ENCODE measurements at regions not wholly inside any gene's neighbourhood (a gene's known extent, or its start where the extent isn't known, plus 50 kb on each side); places are given as distances from the start of the nearest gene placed in this dataset.
A peak's percentile ranks its signal among the peaks of the same experiment; 100 is the strongest.

DNA sequence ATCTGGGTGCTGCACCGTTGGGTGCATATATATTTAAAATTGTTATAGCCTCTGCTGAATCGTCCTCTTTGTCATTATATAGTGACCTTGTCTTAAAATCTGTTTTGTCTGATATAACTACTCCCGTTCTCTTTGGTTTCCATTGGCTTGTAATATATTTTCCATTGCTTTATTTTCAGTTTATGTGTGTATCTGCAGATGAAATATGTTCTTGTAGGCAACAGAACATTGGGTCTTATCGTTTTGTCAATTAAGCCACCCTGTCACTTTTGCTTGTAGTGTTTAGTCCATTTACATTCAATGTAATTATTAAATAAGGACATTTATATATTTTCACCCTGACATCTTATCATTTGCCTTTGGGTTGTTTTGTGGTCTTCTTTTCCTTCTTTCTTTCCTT is 933.9 kb downstream of the EPHA7 start:
- TF ChIP-seq, protein P1, sequence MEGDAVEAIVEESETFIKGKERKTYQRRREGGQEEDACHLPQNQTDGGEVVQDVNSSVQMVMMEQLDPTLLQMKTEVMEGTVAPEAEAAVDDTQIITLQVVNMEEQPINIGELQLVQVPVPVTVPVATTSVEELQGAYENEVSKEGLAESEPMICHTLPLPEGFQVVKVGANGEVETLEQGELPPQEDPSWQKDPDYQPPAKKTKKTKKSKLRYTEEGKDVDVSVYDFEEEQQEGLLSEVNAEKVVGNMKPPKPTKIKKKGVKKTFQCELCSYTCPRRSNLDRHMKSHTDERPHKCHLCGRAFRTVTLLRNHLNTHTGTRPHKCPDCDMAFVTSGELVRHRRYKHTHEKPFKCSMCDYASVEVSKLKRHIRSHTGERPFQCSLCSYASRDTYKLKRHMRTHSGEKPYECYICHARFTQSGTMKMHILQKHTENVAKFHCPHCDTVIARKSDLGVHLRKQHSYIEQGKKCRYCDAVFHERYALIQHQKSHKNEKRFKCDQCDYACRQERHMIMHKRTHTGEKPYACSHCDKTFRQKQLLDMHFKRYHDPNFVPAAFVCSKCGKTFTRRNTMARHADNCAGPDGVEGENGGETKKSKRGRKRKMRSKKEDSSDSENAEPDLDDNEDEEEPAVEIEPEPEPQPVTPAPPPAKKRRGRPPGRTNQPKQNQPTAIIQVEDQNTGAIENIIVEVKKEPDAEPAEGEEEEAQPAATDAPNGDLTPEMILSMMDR (IDR thresholded peaks at IDR 0.05; ENCODE audit: low read depth, low read length): no peak
- H3K4me3 ChIP-seq (ENCODE audit: low read depth, low read length): no peak overlapping the region
- DNase-seq (ENCODE audit: low read depth, low spot score): no peak
- in situ Hi-C loops (cut with HindIII; ENCODE audit: low sequenced_read_pairs): no loop called here

DNA sequence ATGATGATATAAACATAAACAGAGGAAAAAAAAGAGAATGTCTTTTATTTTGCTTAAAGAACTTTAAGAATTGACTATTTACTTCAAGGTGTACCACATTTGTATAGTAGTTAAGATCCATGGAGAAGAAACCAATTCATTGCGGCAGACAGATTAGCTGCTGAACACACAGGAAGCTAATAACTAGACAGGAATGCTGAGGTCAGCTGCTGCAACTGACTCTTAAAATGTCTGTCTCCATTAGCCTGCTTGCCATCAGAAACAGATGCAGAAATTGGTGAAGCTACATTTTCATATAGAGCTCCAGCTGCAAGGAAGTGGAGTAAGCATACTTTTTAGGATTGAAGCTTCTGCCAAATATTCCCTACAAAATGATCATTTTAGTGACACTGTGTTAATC is 939.5 kb downstream of the EPHA7 start:
- TF ChIP-seq, protein P1 (IDR thresholded peaks at IDR 0.05; ENCODE audit: low read depth, low read length): no peak
- H3K4me3 ChIP-seq (ENCODE audit: low read depth, low read length): no peak overlapping the region
- DNase-seq (ENCODE audit: low read depth, low spot score): peak; percentile 15
- in situ Hi-C loops (cut with HindIII; ENCODE audit: low sequenced_read_pairs): no loop called here

DNA sequence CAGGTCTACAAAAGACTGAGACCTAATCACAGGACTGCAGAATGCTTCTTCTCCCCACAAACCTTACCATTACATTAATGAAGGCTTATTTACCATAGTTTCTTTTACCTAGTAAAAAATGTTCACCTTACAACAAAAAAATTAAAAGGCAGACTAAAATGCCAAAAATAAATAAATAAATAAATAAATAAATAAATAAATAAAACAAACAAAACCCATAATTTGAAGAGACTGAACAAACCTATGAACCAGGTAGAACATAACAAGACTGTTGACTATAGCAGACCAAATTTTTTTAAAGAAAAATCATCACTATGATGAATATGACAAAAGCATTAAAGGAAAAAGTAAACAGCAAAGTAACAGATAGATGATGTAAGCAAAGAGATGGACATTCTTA is 946.3 kb downstream of the EPHA7 start:
- TF ChIP-seq, protein P1 (IDR thresholded peaks at IDR 0.05; ENCODE audit: low read depth, low read length): no peak

DNA sequence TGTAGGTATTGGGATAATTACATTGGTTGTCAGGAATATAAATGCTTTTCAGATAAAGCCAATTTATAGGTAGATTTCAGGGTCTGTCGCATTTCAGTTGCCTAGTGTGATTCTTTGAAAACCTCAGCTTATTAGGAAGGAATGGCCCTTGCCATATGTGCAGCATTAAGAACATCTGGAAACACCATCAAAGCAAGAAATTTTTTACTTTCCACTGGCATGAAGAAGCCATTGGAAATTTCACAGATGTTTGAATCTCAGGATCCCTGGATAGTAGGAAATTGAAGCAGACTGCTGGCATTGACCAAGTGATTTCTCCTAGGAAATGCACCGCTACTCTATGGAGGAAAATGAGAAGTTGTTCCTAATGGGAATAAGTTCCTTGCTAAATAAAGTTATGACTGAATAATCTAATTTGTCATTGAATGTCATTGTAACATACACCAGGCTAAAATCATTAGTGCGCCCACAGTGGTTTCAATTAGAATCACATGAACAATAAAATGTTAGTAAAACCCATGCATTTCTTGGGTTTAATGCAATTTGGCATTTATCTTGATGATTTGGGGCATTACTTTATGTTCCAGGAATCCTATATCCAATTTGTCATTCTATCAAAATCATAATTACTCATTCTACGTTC is 950.1 kb downstream of the EPHA7 start:
- in situ Hi-C loops (cut with HindIII; ENCODE audit: low sequenced_read_pairs): no loop called here
- no peak overlapping the region for H3K4me3 ChIP-seq (ENCODE audit: low read depth, low read length)
- no peak for DNase-seq (ENCODE audit: low read depth, low spot score)
- TF ChIP-seq, protein P1 (IDR thresholded peaks at IDR 0.05; ENCODE audit: low read depth, low read length): no peak

More for the DNA sequence above, 946.3 kb downstream of the EPHA7 start:
- in situ Hi-C loops (cut with HindIII; ENCODE audit: low sequenced_read_pairs): no loop called here
- H3K4me3 ChIP-seq (ENCODE audit: low read depth, low read length): no peak overlapping the region
- DNase-seq (ENCODE audit: low read depth, low spot score): no peak

DNA sequence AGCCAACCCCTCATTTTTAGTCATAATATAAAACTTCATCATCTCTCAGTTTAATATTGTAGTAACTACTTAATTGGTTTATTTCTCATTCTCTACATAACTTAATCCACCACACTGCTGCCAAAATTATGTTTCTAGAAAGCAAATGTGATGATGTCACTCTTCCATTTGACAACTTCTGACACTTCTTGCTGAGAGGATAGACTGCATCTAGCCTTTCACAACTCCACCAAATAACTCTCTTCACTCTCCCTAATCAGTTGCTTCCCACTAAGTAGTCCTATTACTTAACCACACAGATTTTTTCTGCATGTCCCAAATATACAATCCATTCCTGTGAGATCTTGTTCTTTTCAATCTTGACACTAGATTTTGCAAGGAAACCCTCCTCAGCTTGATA is 951.3 kb downstream of the EPHA7 start:
- no peak for DNase-seq (ENCODE audit: low read depth, low spot score)
- in situ Hi-C loops (cut with HindIII; ENCODE audit: low sequenced_read_pairs): no loop called here
- TF ChIP-seq, protein P1 (IDR thresholded peaks at IDR 0.05; ENCODE audit: low read depth, low read length): no peak
- no peak overlapping the region for H3K4me3 ChIP-seq (ENCODE audit: low read depth, low read length)

DNA sequence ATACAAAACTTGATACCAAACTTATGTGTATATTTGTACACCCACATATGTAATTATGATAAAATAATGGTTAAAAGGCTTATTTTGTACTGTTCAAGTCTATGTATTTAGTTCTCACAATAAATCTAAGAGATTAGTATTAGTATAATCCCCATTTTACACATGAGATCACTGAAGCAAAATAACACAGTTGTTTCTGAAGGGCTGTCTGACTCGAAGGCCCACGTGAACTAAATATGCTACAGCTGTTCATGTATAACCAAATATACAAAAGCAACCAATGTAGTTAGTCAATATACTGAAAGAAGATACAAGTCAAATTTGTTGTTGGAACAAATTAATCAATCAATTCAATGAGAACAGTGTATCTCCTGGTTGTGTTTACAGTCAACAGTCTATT is 959.2 kb downstream of the EPHA7 start:
- H3K4me3 ChIP-seq (ENCODE audit: low read depth, low read length): no peak overlapping the region
- no peak for DNase-seq (ENCODE audit: low read depth, low spot score)
- TF ChIP-seq, protein P1 (IDR thresholded peaks at IDR 0.05; ENCODE audit: low read depth, low read length): no peak
- in situ Hi-C loops (cut with HindIII; ENCODE audit: low sequenced_read_pairs): no loop called here

Data from astrocyte of the spinal cord (primary cell).